Fibroblast of lung (primary cell): ENCODE measurements at regions not wholly inside any gene's neighbourhood (a gene's known extent, or its start where the extent isn't known, plus 50 kb on each side); places are given as distances from the start of the nearest gene placed in this dataset.

Experiments used
- CTCF ChIP-seq, 2 donors: IDR thresholded peaks in 1 of 2; conservative IDR thresholded peaks in 1 of 2; 1 replicate in 1 of 2; 2 replicates in 1 of 2; pipeline ENCODE4 v1.5.1; 2011 to 2012; ENCODE audit warnings: low read length in 2 of 2, control low read depth in 1 of 2, inconsistent platforms in 1 of 2, low read depth in 1 of 2, mild to moderate bottlenecking in 1 of 2
- EZH2 ChIP-seq: IDR thresholded peaks from 2 replicates; pipeline ENCODE4 v1.5.1; 2012; ENCODE audit warnings: low read length, control low read depth, mild to moderate bottlenecking; ENCODE audit errors: missing control alignments

DNA sequence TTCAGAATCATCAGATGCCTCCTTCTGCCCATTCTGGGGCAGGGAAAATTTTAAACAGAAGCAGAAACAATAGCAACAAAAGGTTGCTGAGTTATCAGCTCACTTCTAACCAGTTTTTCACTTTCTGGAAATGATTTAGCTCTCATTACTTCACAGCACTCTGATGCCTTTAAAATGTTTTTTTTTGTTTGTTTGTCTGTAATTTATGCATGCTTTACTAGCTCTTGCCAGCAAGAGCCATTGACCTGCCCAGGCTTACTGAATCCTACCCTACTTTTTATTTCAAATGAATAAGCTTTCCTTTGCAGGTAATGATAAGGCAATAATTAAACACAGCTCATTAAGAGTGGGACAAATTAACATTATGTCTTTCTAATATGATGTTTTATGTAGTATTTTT, 466.1 kb upstream of the NOVA1 start:
- TF ChIP-seq CTCF (conservative IDR thresholded peaks at IDR 0.05 in 1 of 2, IDR thresholded peaks at IDR 0.05 in 1 of 2; ENCODE audit: low read depth in 1 of 2, low read length in 2 of 2) (no peak), EZH2 (no peak)
